HT1080 (cell line): ENCODE measurements at regions not wholly inside any gene's neighbourhood (a gene's known extent, or its start where the extent isn't known, plus 50 kb on each side); places are given as distances from the start of the nearest gene placed in this dataset.
A peak's percentile ranks its signal among the peaks of the same experiment; 100 is the strongest.

Experiments used
- DNase-seq: peaks from one replicate; pipeline ENCODE4 v3.0.0-alpha.2; 2015; ENCODE audit warnings: low read depth

- no peak for DNase-seq
Measured at GRCh38 chr9:79292731-79293280, 279.0 kb upstream of the TLE4 start.

DNA sequence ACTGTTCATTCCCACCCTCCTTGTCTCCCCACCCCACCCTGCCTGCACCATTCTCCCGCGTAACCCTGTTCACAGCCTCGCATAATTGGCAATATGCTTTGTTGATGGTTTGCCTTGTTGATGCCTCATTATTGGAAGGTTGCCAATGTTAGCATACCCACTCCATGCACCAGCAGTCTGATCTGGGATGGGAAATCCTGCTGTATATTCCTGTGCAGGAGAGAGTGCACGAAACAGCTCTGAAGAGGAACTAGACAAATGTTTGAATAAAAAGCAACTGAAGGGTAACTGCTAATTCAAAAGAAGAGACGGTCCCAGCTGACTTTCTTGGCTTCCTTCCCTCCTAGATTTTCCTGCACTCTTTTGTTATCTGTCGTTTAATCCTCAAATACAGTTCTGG lies 271.7 kb upstream of the TLE4 start:
- DNase-seq = no peak

GRCh38 chr9:79301085-79301484 lies 270.7 kb upstream of the TLE4 start:
- DNase-seq = no peak

GRCh38 chr9:79301551-79302391 lies 270.0 kb upstream of the TLE4 start:
- no peak for DNase-seq

DNA sequence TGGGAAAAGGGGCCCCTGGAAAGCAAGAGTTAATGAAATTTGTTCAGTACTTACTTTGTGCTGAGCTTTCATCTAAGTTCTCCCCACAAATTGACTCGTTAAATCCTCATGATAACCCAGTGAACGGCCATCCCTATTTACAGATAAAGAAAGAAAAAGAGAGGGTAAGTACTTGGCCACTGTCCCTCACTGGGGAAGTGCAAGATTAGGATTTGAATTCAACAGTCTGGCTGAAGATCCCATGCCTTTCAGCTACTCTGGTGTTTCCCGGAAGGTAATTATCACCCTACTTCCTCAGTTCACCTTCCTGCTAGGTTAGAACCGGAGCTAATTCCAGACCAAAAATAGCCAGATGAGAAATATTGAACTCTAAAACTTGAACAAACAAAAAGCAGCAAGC lies 269.2 kb upstream of the TLE4 start:
- no peak for DNase-seq

GRCh38 chr9:79308012-79308411 lies 263.8 kb upstream of the TLE4 start:
- DNase-seq = no peak

GRCh38 chr9:79312686-79313421 lies 258.9 kb upstream of the TLE4 start:
- no peak for DNase-seq

GRCh38 chr9:79325501-79325900 lies 246.3 kb upstream of the TLE4 start:
- peak; percentile 39 for DNase-seq

GRCh38 chr9:79329861-79330260 lies 241.9 kb upstream of the TLE4 start:
- no peak for DNase-seq

GRCh38 chr9:79334001-79334400 lies 237.8 kb upstream of the TLE4 start:
- DNase-seq = no peak

DNA sequence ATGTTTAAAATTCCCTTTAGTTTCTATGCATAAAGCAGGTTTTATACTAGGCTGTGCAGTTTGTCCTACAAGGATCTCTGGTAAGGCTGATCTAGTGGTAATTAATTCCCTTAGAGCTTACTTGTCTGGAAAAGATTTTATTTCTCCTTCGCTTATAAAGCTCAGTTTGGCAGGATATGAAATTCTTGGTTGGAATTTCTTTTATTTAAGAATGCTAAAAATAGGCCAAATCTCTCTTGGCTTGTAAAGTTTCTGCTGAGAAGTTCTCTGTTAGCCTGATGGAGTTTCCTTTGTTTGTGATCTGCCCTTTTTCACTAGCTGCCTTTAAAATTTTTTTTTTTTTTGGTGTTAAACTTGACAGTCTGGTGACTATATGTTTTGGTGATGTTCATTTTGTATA lies 237.1 kb upstream of the TLE4 start:
- DNase-seq = no peak

GRCh38 chr9:79335987-79336386 lies 235.8 kb upstream of the TLE4 start:
- DNase-seq = no peak

DNA sequence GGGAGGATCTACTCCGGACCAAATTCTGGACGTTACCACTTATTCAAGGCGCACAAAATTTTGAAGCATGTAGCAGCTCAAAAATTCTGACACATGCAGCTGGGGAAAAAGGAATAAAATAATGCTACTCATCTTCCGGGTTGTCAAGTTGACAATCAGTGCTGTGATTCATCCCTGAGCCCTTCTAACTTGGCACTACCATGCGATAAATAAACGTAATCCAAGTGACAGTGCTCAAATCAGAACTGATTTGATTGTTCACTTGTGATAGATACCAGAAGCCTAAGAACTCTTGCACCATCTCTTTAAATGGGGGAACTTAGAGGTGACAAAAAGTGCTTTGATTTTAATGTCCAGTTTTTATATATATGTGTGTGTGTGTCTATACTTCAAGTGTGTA lies 230.2 kb upstream of the TLE4 start:
- DNase-seq = no peak

DNA sequence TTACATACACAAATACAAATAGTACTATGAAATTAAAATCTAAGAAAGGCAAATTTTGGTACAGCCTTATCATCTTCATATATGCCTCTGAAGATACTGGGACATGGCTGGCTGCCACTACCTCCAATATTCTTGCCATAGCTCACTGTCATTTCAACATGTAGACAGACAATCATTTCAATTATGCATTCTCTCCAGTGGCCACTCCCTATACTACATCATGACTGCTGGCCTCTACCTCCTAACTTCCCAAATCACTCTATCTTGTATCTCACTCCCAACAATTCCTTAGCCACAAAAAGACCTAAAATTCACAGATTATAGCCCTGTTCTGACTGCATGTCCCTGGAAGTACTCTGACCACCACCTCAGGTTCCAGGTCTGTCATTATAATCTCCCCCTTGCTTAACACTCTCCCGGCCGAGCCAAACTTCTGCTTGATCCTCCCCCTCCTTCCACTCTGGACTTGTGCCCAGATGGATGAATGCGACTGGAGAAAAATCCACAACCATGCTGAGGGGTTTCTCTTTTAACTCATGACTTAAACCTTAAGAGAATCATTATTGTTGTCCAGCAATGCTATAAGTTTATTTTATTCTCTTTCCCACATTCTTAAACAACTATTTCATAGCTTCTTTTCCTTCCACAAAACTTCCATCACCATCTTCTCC lies 225.3 kb upstream of the TLE4 start:
- DNase-seq = peak; percentile 15

DNA sequence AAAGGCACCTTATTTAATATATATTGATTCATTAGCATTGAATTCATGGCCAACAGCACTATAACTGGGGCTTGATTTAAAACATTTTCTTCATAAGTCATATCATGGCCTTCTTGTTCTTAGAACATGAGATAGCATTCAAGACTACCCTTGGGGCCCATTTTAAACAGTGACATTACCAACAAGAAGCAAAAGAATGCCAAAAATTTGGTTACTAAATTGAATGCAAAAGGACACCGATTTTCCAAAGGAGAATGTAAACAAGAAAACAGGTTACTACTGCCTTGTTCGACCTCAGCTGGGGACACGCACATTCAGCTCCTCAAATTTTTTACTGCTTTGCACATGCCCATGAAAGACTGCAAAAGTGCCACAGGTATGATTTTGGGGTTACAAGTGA lies 219.4 kb upstream of the TLE4 start:
- DNase-seq = no peak

GRCh38 chr9:79353856-79354520 lies 217.8 kb upstream of the TLE4 start:
- peak; percentile 85 for DNase-seq

GRCh38 chr9:79357194-79357593 lies 214.6 kb upstream of the TLE4 start:
- no peak for DNase-seq

- no peak for DNase-seq
Measured at GRCh38 chr9:79357616-79358015, 214.1 kb upstream of the TLE4 start.

DNA sequence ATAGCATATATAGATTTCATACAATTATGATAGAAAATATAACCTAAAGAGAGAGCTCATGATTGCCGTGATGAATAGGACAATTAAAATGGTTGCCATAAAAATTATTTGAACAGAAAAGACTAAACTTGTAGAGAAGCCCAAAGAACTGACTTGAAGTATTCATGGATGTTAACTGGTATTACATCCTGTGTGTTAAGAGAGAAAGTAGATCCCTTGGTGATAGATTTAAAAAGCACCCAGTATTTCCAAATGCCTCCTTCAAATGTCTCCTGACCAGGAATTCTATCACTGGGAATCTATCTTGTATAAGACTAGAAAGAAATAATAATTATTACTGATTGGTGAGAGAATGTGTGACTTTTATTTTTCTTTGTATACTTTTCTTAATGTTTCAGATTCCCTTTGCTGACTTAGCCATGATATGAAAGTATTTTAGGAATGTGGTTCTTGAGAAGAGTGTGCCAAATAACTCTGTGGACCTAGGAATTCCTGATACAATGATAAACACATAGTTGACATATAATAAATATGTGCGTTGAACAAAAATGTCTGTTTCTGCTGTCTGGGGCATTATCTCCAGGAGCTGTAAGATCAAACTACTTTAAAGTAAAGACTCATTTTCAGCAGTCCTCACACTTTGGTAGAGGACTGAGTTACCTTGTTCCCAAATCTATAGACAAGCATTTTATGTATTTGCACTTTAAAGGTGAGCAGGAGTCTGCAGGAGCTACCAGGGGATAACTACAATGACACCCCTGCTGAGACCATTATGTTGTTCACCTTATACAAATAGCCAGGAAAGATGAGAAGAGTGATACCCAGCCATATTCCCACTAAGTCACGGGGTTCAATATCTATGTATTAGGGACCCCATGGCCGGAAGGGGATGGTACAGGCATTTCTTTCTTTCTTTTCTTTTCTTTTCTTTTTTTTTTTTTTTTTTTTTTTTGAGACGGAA lies 211.1 kb upstream of the TLE4 start:
- no peak for DNase-seq
